Natural killer cell treated with Interleukin-12 subunit alpha and Interleukin-12 subunit beta and Interleukin-15 and Interleukin-18, amount 100 ng/mL, for 72 hours (primary cell): ENCODE measurements at regions not wholly inside any gene's neighbourhood (a gene's known extent, or its start where the extent isn't known, plus 50 kb on each side); places are given as distances from the start of the nearest gene placed in this dataset.
"Not testable (repeated sequence)": the region's sequence is repeated elsewhere in the genome, so short reads cannot be mapped to it uniquely, and the experiment has no call there.

Experiments used
- ATAC-seq, 2 donors: fragments of 150-1000 bp; cut with Tn5 transposase in 1 of 2; sonication (Bioruptor Pico), chemical (Tn5 transposase) in 1 of 2; 2 replicates each; pipeline ENCODE4 v1.10.0; 2021
- DNase-seq: peaks from one replicate; pipeline ENCODE4 v3.0.0; 2022; ENCODE audit warnings: low spot score
- H3K27ac Mint-ChIP-seq, 2 donors: 1 replicate in 1 of 2; 2 replicates in 1 of 2; pipeline ENCODE4 v1.8.0; 2022; ENCODE audit warnings: mixed read lengths in 2 of 2, mild to moderate bottlenecking in 1 of 2, moderate library complexity in 1 of 2
- H3K27me3 Mint-ChIP-seq, 2 donors: 1 replicate in 1 of 2; 2 replicates in 1 of 2; pipeline ENCODE4 v1.8.0; 2022; ENCODE audit warnings: mixed read lengths in 2 of 2
- H3K36me3 Mint-ChIP-seq: one replicate; pipeline ENCODE4 v1.8.0; 2022; ENCODE audit warnings: mixed read lengths
- H3K4me1 Mint-ChIP-seq, 2 donors: 1 replicate in 1 of 2; 2 replicates in 1 of 2; pipeline ENCODE4 v1.8.0; 2022; ENCODE audit warnings: low read depth in 2 of 2, mixed read lengths in 2 of 2, mild to moderate bottlenecking in 1 of 2
- H3K4me3 Mint-ChIP-seq: one replicate; pipeline ENCODE4 v1.8.0; 2022; ENCODE audit warnings: mixed read lengths
- H3K9me3 Mint-ChIP-seq: 2 replicates; pipeline ENCODE4 v1.8.0; 2022; ENCODE audit warnings: mixed read lengths

DNA sequence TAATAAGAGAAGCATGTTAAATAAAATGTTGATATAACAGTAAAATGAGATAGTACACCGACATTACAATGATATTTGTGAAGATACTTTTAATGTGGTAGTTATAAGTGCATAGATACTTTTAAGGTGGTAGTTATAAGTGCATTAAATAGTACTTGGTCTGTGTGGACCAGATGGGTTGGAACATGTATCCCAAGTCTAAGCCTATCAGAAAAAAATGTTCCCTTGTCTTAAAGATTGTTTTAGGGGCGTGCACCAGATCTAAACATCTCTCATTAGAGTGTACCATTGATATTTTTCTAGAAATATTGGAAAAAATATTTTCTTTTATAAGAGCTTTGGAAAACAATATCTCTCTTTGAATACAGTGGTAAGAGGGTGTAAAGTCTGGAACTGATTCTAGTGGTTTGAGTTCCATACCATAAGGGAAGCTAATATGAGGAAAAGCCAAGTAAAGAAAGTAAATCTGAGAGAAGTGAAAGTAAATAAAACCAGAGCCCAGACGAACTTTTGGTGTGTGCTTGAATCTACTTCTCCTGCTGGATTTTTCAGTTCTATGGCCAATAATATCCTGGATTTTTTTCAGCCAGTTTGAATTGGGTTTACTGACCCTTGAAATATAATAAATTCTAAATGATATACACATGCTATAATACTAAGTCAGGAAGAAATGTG, 175.3 kb downstream of the MBL2 start:
- Mint-ChIP-seq H3K9me3 (no peaks in the 10 kb centered on the region), H3K36me3 (no peaks in the 10 kb centered on the region), H3K4me1 (no peaks in the 10 kb centered on the region), H3K4me3 (no peak overlapping the region), H3K27ac (no peak overlapping the region), H3K27me3 (no peaks in the 10 kb centered on the region)
- ATAC-seq (no peak), DNase-seq (no peak)

DNA sequence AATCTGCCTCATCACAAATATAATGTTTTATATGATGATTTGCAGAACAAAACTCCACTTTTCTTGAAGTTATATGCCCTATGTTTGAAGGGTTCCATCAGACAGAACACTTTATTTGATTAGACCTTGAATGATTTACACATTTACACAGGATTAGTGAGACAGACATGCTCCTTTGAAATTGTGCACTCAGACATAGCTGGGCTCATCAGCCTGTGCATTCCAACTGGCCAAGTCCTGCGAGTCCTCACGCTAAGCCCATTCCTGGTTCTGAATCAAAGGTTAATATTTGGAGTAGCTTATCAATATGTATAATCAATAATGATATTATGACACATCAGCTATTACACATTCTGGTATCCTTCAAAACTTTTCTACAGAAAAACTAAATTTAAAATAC, 173.6 kb downstream of the MBL2 start:
- no peak for DNase-seq
- H3K27me3 Mint-ChIP-seq, result no peaks in the 10 kb centered on the region
- no peak for ATAC-seq
- H3K9me3 Mint-ChIP-seq, result peaks cover 3% of the 10 kb centered on the region
- H3K27ac Mint-ChIP-seq, result no peak overlapping the region
- no peaks in the 10 kb centered on the region for H3K4me1 Mint-ChIP-seq
- no peaks in the 10 kb centered on the region for H3K36me3 Mint-ChIP-seq
- H3K4me3 Mint-ChIP-seq, result no peak overlapping the region

DNA sequence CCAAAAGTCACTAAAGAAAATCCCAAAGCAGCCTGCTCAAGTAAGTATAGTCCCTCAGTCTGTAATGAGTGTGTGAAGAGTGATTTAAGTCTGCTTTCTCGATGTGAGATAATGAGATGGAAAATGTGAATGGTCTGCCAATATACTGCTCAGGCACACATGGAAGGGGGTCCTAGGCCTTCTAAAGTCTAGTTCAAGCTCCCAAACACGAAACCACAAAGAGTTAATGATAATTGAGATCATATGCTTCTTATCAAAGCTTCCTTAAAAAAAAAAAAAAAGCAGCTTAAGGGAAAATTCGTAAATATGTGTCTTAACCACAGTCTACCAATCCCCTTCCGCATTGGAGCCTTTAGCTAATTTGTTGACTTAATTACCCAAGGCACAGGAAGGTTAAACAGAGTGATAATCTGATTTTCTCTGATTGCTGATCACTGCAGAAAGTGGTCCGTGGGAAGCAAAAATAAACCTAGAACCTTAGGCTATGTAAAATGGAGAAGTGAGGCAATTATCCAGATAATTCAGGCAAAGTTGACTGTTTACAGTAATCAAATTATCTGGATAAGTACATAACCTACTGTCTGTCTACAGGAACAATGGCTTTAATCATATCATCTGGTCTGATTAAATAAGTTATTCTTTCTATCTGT, 172.9 kb downstream of the MBL2 start:
- DNase-seq (no peak), ATAC-seq (no peak)
- Mint-ChIP-seq H3K4me3 (no peak overlapping the region), H3K4me1 (no peaks in the 10 kb centered on the region), H3K9me3 (peaks cover 3% of the 10 kb centered on the region), H3K27ac (no peak overlapping the region), H3K27me3 (no peaks in the 10 kb centered on the region), H3K36me3 (no peaks in the 10 kb centered on the region)

DNA sequence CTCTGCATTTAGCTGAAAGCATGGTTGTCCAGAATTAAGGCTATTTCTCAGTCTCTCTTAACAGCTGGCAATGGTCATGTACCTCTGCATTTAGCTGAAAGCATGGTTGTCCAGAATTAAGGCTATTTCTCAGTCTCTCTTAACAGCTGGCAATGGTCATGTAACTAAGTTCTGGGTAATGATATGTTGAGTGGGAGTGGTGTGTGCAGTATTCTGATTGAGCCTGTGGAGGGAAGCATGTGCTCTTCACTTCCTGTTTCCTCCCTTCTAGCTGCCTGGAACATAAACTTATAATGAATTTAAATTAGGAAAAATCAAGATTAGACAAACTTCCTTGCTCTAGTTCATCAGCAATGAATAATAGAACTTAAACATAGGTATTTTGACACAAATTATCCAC, 168.5 kb downstream of the MBL2 start:
- DNase-seq, H3K9me3 Mint-ChIP-seq, H3K27me3 Mint-ChIP-seq, ATAC-seq, H3K36me3 Mint-ChIP-seq, H3K4me1 Mint-ChIP-seq, H3K27ac Mint-ChIP-seq, H3K4me3 Mint-ChIP-seq: not testable (repeated sequence)

DNA sequence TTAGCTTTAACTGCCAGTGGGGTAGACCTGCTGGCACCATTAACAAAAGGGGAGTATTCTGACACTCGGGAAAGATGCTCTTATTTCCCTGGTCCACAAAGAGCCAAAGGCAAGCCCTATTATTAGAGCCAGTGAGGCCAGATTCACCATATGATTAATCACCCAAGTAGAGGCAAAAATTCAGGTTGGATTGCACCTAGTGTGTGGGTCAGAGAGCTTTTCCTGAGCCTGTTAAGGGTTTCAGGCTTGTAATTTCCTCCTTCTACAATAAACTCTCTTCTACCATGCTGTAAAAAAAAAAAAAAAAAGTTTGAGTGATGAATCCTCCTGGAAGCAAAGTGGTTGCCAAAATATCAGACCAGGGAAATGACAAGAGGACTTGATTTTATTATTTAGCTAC, 163.5 kb downstream of the MBL2 start:
- Mint-ChIP-seq H3K36me3 (no peaks in the 10 kb centered on the region), H3K4me3 (no peak overlapping the region), H3K4me1 (no peaks in the 10 kb centered on the region), H3K27ac (no peak overlapping the region), H3K27me3 (no peaks in the 10 kb centered on the region), H3K9me3 (no peaks in the 10 kb centered on the region)
- ATAC-seq (no peak), DNase-seq (no peak)

DNA sequence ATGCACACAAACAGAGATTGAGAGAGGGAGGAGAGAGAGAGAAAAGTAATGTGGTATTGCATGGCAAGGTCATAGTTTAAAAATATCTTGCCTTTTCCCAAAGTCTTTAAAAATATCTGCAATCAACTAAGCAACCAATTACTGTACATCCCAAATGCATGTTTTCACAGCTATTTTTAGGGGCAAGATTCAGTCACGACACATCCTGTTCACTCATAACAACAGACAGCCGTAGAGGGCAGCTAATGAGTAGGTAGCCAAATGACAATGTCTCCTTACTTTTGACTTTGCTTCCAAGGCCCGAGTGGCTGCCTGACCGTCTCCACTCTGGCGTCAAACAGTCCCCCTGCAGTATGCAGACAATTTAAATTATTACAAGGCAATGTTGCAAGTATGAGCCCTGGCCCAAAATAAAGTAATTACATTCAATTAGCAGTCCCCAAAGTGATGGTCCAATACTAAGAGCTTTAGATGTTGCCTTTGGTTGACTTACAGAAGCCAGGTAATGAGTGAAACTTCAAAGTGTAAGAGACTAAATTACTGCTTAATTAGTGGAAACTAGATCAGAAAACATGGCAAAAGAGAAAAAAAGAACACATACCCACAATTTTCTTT, 162.9 kb downstream of the MBL2 start:
- H3K27ac Mint-ChIP-seq, result no peak overlapping the region
- no peaks in the 10 kb centered on the region for H3K27me3 Mint-ChIP-seq
- ATAC-seq, result no peak
- no peak overlapping the region for H3K4me3 Mint-ChIP-seq
- no peaks in the 10 kb centered on the region for H3K9me3 Mint-ChIP-seq
- no peak for DNase-seq
- H3K36me3 Mint-ChIP-seq, result no peaks in the 10 kb centered on the region
- no peaks in the 10 kb centered on the region for H3K4me1 Mint-ChIP-seq

DNA sequence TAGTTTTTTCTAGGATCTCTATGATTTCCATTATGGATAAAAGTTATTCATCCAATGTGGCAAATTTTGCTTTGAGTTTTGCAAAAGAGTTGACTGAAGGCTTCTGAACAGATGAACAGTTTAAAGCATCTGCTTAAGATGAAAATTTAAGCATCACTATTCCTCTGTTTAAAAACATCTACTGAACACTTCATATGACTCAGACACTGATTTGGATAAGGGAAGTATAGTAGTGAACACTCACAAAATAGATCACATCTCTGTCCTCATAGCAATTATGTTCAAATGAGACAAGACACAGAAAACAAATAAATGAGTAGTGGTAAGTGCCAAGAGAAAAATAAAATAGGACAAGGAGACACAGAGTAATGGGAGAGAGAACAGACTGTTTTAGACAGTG, 157.3 kb downstream of the MBL2 start:
- Mint-ChIP-seq H3K36me3 (no peaks in the 10 kb centered on the region), H3K4me1 (no peaks in the 10 kb centered on the region), H3K27me3 (no peaks in the 10 kb centered on the region), H3K9me3 (peaks cover 4% of the 10 kb centered on the region), H3K4me3 (no peak overlapping the region), H3K27ac (no peak overlapping the region)
- no peak for ATAC-seq
- DNase-seq, result no peak

DNA sequence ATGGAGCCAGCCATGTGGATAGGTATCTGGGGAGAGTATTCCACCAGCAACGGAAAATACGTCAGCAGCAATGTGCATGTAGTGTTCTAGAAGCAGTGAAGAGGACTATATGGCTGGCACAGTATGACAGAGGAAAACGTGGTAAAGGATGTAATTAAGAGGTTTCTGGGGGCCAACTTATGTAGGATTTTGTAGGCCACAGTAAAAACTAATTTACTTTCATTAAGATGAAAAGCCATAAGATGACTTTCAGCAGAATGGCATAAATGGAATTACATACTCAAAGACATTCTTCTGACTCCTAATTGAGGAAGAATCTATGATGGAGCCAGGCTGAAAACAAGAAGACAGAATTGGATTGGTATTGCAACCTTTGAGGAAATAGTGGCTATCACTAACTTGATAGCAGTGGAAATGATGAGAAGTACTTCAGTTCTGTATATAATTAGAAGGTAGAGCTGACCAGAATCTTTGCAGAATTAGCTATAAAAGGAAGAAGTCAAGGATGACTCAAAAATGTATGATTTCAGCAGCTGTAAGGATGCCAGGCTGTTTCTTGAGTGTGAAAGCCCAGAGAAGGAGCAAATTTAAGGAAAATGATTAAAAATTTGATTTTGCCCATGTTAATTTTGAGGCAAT, 156.7 kb downstream of the MBL2 start:
- H3K36me3 Mint-ChIP-seq, result no peaks in the 10 kb centered on the region
- H3K27ac Mint-ChIP-seq, result no peak overlapping the region
- no peak for DNase-seq
- H3K9me3 Mint-ChIP-seq, result peaks cover 4% of the 10 kb centered on the region
- no peaks in the 10 kb centered on the region for H3K27me3 Mint-ChIP-seq
- H3K4me1 Mint-ChIP-seq, result no peaks in the 10 kb centered on the region
- no peak overlapping the region for H3K4me3 Mint-ChIP-seq
- no peak for ATAC-seq

DNA sequence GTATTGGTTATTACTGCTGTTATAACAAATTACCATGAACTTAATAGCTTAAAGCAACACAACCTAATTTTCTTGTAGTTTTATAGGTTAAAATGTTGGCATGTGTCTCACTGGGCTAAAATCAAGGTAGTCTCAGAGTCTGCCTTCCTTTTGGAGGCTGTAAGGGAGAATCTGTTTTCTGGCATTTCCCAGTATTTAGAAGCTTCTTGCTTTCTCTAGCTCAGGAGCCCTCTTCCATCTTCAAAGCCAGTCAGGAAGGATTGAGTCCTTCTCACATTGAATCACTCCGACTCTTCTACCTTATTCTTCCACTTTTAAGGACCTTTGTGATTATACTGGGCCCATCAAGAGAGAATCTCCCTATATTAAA, 156.2 kb downstream of the MBL2 start:
- H3K27ac Mint-ChIP-seq, result no peak overlapping the region
- no peak for ATAC-seq
- no peaks in the 10 kb centered on the region for H3K4me1 Mint-ChIP-seq

DNA sequence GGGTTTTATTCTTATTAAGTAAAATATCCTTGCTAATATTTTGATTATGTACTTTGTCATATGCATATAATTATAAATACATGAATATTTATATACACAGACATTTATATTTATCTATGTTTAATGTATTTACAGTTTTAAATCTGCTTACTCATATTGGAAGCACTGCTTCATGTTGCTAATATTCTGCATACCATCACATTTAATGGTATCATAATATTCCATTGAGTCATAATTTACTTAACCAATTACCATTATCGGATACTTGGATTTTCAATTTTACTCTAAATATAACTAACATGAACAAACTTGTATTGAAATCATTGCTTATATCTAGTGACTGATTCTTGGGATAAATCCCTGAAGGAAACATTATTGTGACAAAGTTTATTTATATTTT, 155.2 kb downstream of the MBL2 start:
- Mint-ChIP-seq H3K4me3 (no peak overlapping the region), H3K9me3 (peaks cover 4% of the 10 kb centered on the region), H3K36me3 (no peaks in the 10 kb centered on the region), H3K27ac (no peak overlapping the region), H3K27me3 (no peaks in the 10 kb centered on the region), H3K4me1 (no peaks in the 10 kb centered on the region)
- ATAC-seq, result no peak
- DNase-seq, result no peak

More for the DNA sequence above, 156.2 kb downstream of the MBL2 start:
- H3K9me3 Mint-ChIP-seq, result peaks cover 4% of the 10 kb centered on the region
- no peaks in the 10 kb centered on the region for H3K27me3 Mint-ChIP-seq
- H3K36me3 Mint-ChIP-seq, result no peaks in the 10 kb centered on the region
- DNase-seq, result no peak
- H3K4me3 Mint-ChIP-seq, result no peak overlapping the region

DNA sequence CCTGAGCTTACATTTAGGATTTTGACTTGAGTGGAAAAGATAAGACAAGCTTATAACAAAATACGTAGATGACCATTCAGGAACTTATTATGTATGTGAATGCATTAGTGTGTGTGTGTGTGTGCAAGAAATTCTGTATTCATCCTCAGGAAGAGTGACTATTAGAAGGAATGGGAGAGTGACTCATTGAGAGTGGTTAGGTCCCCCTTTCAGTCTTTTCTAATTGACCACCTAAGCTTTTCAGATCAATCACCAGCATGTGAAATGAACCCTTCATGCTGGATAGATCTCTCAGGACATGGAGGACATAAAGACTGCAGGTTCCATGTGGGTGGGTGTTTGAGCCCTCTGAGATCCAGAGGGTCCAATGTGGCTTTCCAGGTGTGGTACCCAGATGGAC, 153.5 kb downstream of the MBL2 start:
- no peak overlapping the region for H3K4me3 Mint-ChIP-seq
- ATAC-seq (no peak), DNase-seq (no peak)
- peaks cover 4% of the 10 kb centered on the region for H3K9me3 Mint-ChIP-seq
- no peaks in the 10 kb centered on the region for H3K36me3 Mint-ChIP-seq
- no peak overlapping the region for H3K27ac Mint-ChIP-seq
- no peaks in the 10 kb centered on the region for H3K27me3 Mint-ChIP-seq
- H3K4me1 Mint-ChIP-seq, result no peaks in the 10 kb centered on the region

DNA sequence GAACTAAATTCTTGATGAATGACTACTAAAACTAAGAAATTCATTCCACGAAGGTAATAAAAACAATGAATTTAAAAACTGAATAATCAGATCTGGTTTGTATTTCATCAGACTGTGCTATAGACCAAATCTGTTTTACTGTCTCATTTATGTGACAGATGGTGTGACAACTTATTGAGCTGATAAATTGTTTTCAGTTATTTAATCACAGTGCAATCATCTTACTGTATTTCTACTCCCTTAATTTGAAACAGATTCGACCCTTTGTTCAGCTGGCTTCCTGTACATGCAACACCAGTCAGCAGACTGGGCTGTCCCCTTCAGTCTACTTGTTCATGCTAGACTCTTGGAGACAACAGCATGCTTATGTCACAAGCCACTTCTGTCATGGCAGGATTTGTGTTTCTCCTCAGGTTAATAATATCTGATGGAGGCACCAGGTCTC, 150.9 kb downstream of the MBL2 start:
- H3K4me3 Mint-ChIP-seq, result no peak overlapping the region
- no peaks in the 10 kb centered on the region for H3K4me1 Mint-ChIP-seq
- no peak overlapping the region for H3K27ac Mint-ChIP-seq
- DNase-seq (no peak), ATAC-seq (no peak)
- H3K27me3 Mint-ChIP-seq, result no peaks in the 10 kb centered on the region
- no peaks in the 10 kb centered on the region for H3K36me3 Mint-ChIP-seq
- H3K9me3 Mint-ChIP-seq, result no peaks in the 10 kb centered on the region

DNA sequence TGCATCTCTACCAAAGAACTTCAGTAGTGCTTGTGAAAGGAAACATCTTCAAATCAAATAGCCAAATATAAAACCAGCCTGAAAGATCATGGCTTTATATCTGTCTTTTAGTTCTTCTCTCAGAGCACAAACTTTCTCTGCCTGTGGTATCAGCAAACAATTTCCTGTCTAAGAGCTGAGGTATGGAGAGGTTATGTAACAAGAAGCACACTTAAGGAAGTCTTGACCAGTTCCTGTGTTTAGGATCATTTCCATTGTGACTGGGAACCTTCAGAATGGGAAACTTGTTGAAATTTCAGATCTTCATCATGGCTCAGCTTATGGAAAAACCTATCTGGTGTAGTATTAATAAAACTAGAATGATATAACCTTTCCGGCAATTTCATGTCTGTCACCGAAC, 148.8 kb downstream of the MBL2 start:
- ATAC-seq (no peak), DNase-seq (no peak)
- Mint-ChIP-seq H3K9me3 (peaks cover 5% of the 10 kb centered on the region), H3K36me3 (no peaks in the 10 kb centered on the region), H3K4me3 (no peak overlapping the region), H3K27ac (no peak overlapping the region), H3K27me3 (no peaks in the 10 kb centered on the region), H3K4me1 (no peaks in the 10 kb centered on the region)

DNA sequence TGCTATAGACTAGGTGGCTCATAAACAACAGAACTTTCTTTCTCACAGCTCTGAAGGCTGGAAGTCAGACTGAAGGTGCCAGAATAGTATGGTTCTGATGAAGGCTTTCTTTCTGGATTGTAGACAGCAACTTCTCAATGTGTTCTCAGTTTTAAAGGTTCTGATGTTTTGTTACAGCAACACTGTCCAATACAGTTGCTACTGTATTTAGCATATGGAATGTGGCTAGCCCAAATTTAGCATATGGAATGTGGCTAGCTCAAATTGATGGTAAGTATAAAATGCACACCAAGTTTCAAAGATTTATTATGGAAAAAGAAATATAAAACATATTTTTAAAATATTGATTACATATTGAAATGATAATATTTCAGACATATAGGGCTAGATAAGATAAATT, 145.3 kb downstream of the MBL2 start:
- no peak overlapping the region for H3K27ac Mint-ChIP-seq
- no peak overlapping the region for H3K4me3 Mint-ChIP-seq
- H3K27me3 Mint-ChIP-seq, result no peaks in the 10 kb centered on the region
- H3K36me3 Mint-ChIP-seq, result no peaks in the 10 kb centered on the region
- ATAC-seq (no peak), DNase-seq (no peak)
- H3K4me1 Mint-ChIP-seq, result no peaks in the 10 kb centered on the region
- peaks cover 5% of the 10 kb centered on the region for H3K9me3 Mint-ChIP-seq
